Smooth muscle cell (in vitro differentiated cells): ENCODE measurements at regions not wholly inside any gene's neighbourhood (a gene's known extent, or its start where the extent isn't known, plus 50 kb on each side); places are given as distances from the start of the nearest gene placed in this dataset.

Experiments
- DNase-seq: peaks from one replicate; lab custom pipeline; 2025; ENCODE audit not compliant: unreplicated experiment; lab: John Stamatoyannopoulos, UW
- H2AFZ ChIP-seq: fragments of 200-600 bp; sonication (generic); 2 replicates; pipeline ENCODE4 v1.6.0; 2016; ENCODE audit warnings: antibody characterized with exemption, low read depth, mild to moderate bottlenecking
- H3F3A ChIP-seq: fragments of 200-600 bp; sonication (generic); 2 replicates; pipeline ENCODE4 v1.6.0; 2017; ENCODE audit warnings: antibody characterized with exemption, low read depth
- H3K27ac ChIP-seq: fragments of 200-600 bp; sonication (generic); 2 replicates; pipeline ENCODE4 v1.5.1; 2016; ENCODE audit warnings: low read depth, mild to moderate bottlenecking
- H3K27me3 ChIP-seq: fragments of 200-600 bp; sonication (generic); 2 replicates; pipeline ENCODE4 v1.6.1; 2016; ENCODE audit warnings: low read depth, mild to moderate bottlenecking
- H3K36me3 ChIP-seq: fragments of 200-600 bp; sonication (generic); 2 replicates; pipeline ENCODE4 v1.5.1; 2016; ENCODE audit warnings: low read depth
- H3K4me1 ChIP-seq: fragments of 200-600 bp; sonication (generic); 2 replicates; pipeline ENCODE4 v1.5.1; 2016; ENCODE audit warnings: low read depth
- H3K4me2 ChIP-seq: fragments of 200-600 bp; sonication (generic); 2 replicates; pipeline ENCODE4 v1.6.0; 2016; ENCODE audit warnings: mild to moderate bottlenecking
- H3K4me3 ChIP-seq: fragments of 200-600 bp; sonication (generic); 2 replicates; pipeline ENCODE4 v1.5.1; 2016; ENCODE audit warnings: mild to moderate bottlenecking
- H3K79me2 ChIP-seq: fragments of 200-600 bp; sonication (generic); 2 replicates; pipeline ENCODE4 v1.6.0; 2016; ENCODE audit warnings: low read depth, mild to moderate bottlenecking
- H3K9ac ChIP-seq: fragments of 200-600 bp; sonication (generic); 2 replicates; pipeline ENCODE4 v1.6.0; 2016; ENCODE audit warnings: low read depth
- H3K9me3 ChIP-seq: fragments of 200-600 bp; sonication (generic); replicated peaks from 2 replicates; pipeline ENCODE4 v1.5.1; 2016; ENCODE audit warnings: low read depth
- H4K20me1 ChIP-seq: fragments of 200-600 bp; sonication (generic); 2 replicates; pipeline ENCODE4 v1.6.0; 2016; ENCODE audit warnings: low read depth
- CTCF ChIP-seq: fragments of 200-600 bp; sonication (generic); IDR thresholded peaks from 2 replicates; pipeline ENCODE4 v1.5.1; 2017; ENCODE audit warnings: borderline replicate concordance, mild to moderate bottlenecking, antibody characterized with exemption; ENCODE audit not compliant: insufficient read depth, poor library complexity, severe bottlenecking
- WGBS: methylation state at CpG from one replicate; pipeline ENCODE4 v1.1.7; 2016; ENCODE audit warnings: low lambda C conversion rate; 5-methylcytosine and 5-hydroxymethylcytosine counted together

- no peak for DNase-seq
- H3K4me2 ChIP-seq: no peak overlapping the region
- no peaks in the 10 kb centered on the region for H3F3A ChIP-seq
Observed at GRCh38 chr16:66240088-66240487, 126.4 kb upstream of the CDH5 start.

GRCh38 chr16:66238696-66239095, 127.8 kb upstream of the CDH5 start:
- H3K36me3 ChIP-seq: no peaks in the 10 kb centered on the region
- no peaks in the 10 kb centered on the region for H3F3A ChIP-seq

More at GRCh38 chr16:66240088-66240487, 126.4 kb upstream of the CDH5 start:
- H3K36me3 ChIP-seq: no peaks in the 10 kb centered on the region
- 89% methylated on average over 6 of the region's 6 CpGs for WGBS
- no peak for TF ChIP-seq CTCF
- H3K4me1 ChIP-seq: no peaks in the 10 kb centered on the region
- no peaks in the 10 kb centered on the region for H4K20me1 ChIP-seq
- H3K9ac ChIP-seq: no peak overlapping the region
- no peaks in the 10 kb centered on the region for H3K27me3 ChIP-seq
- H3K79me2 ChIP-seq: no peaks in the 10 kb centered on the region
- no peak overlapping the region for H2AFZ ChIP-seq
- H3K27ac ChIP-seq: no peak overlapping the region
- H3K9me3 ChIP-seq: no peaks in the 10 kb centered on the region
- H3K4me3 ChIP-seq: no peak overlapping the region

DNA sequence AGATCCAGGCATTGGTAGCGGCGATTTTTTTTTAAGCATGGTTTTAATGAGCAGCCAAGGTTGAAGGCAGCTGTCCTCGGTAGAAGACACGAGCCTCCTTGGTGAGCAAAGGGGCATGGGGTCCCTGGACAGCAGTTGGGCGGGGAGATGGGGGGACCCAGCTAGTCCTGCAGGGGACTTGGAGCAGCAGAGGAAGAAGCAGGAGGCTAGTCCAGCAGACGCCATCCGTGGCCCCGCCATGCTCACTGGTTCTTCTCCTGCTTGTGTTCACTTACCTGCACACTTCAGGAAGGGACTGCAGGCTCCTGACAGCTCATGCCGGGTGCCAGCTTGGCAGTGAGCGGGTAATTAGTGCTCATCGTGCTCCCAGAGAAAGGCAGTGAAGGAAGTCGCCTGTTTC, 130.2 kb upstream of the CDH5 start:
- Histone ChIP-seq H3K36me3 (no peaks in the 10 kb centered on the region), H3K4me3 (no peak overlapping the region), H3K27ac (no peak overlapping the region), H2AFZ (no peak overlapping the region), H3K79me2 (no peaks in the 10 kb centered on the region), H3K27me3 (no peaks in the 10 kb centered on the region), H3K9ac (no peak overlapping the region), H3K4me1 (no peaks in the 10 kb centered on the region), H4K20me1 (no peaks in the 10 kb centered on the region), H3K4me2 (no peak overlapping the region), H3F3A (no peaks in the 10 kb centered on the region), H3K9me3 (no peaks in the 10 kb centered on the region)
- DNase-seq: no peak
- TF ChIP-seq CTCF: no peak
- WGBS: 91% methylated on average over 12 of the region's 12 CpGs

More at GRCh38 chr16:66238696-66239095, 127.8 kb upstream of the CDH5 start:
- Histone ChIP-seq H3K9ac (no peak overlapping the region), H2AFZ (no peak overlapping the region), H4K20me1 (no peaks in the 10 kb centered on the region), H3K27ac (no peak overlapping the region), H3K4me3 (no peak overlapping the region), H3K9me3 (no peaks in the 10 kb centered on the region), H3K4me1 (no peaks in the 10 kb centered on the region), H3K79me2 (no peaks in the 10 kb centered on the region), H3K4me2 (no peak overlapping the region), H3K27me3 (no peaks in the 10 kb centered on the region)
- no peak for DNase-seq
- WGBS: 83% methylated on average over 1 of the region's 1 CpG
- TF ChIP-seq CTCF: no peak

DNA sequence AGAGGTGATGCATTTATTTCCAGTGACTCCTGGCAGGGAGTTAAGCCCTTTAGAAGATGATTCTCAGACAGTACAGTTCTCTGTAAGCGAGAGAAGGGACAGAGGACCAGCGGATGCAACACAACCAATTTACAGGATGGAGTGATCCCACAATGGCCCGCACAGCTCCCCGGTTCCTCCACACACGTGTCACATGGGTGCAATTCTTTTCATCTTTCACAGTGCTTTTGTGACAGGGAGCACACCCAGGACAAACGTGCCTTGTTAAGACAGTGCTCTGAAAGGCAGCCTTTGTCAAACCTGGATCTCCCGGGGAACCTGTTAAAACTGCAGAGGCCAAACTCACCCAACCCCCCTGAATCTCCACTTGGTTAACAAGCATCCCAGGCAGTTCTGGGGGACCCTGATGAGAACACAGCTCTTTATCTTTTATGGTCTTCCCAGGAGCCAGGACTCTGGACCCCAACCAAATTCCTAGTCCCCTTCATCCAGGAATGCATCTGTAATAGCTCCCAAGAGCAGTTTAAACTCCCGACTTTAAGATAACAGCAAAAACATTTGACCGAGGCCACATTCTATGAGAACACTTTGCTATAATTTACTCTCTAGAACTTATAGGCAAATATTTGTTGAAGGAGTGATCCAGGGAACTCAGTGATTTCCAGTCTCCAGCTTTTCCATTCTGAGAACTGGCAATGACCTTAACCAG, 134.9 kb upstream of the CDH5 start:
- no peaks in the 10 kb centered on the region for H3K9me3 ChIP-seq
- WGBS: 76% methylated on average over 9 of the region's 9 CpGs
- no peaks in the 10 kb centered on the region for H3K27me3 ChIP-seq
- no peaks in the 10 kb centered on the region for H3K4me1 ChIP-seq
- no peak overlapping the region for H3K27ac ChIP-seq
- no peak overlapping the region for H3K4me2 ChIP-seq
- no peaks in the 10 kb centered on the region for H4K20me1 ChIP-seq
- H3K9ac ChIP-seq: no peak overlapping the region
- no peak for TF ChIP-seq CTCF
- H2AFZ ChIP-seq: no peak overlapping the region
- H3K36me3 ChIP-seq: no peaks in the 10 kb centered on the region
- no peak for DNase-seq
- H3K4me3 ChIP-seq: no peak overlapping the region
- H3F3A ChIP-seq: no peaks in the 10 kb centered on the region
- H3K79me2 ChIP-seq: no peaks in the 10 kb centered on the region
